GM19438 (cell line): ENCODE measurements at regions not wholly inside any gene's neighbourhood (a gene's known extent, or its start where the extent isn't known, plus 50 kb on each side); places are given as distances from the start of the nearest gene placed in this dataset.
"Not testable (repeated sequence)": the region's sequence is repeated elsewhere in the genome, so short reads cannot be mapped to it uniquely, and the experiment has no call there.

Experiments
- ATAC-seq: cut with Tn5 transposase; IDR thresholded peaks from one replicate; pipeline ENCODE4 v1.9.1; 2021; ENCODE audit warnings: low read depth; ENCODE audit not compliant: unreplicated experiment

- ATAC-seq, result no peak
These were observed 106.7 kb downstream of the FAM174A start for GRCh38 chr5:100641833-100642232.

GRCh38 chr5:100643473-100643872 is 108.3 kb downstream of the FAM174A start:
- ATAC-seq, result no peak

GRCh38 chr5:100644185-100644584 is 109.0 kb downstream of the FAM174A start:
- ATAC-seq, result no peak

GRCh38 chr5:100644776-100645175 is 109.6 kb downstream of the FAM174A start:
- no peak for ATAC-seq

GRCh38 chr5:100646011-100646410 is 110.8 kb downstream of the FAM174A start:
- no peak for ATAC-seq

- ATAC-seq, result no peak
These were observed 111.5 kb downstream of the FAM174A start for GRCh38 chr5:100646691-100647090.

- peak; percentile 71 for ATAC-seq
These were observed 112.5 kb downstream of the FAM174A start for GRCh38 chr5:100647461-100648230.

GRCh38 chr5:100654895-100655294 is 119.7 kb downstream of the FAM174A start:
- ATAC-seq, result no peak

- ATAC-seq, result not testable (repeated sequence)
These were observed 121.6 kb downstream of the FAM174A start for GRCh38 chr5:100656771-100657170.

GRCh38 chr5:100659080-100659795 is 124.1 kb downstream of the FAM174A start:
- ATAC-seq, result no peak

GRCh38 chr5:100664140-100664539 is 129.0 kb downstream of the FAM174A start:
- ATAC-seq, result no peak

- no peak for ATAC-seq
These were observed 132.0 kb downstream of the FAM174A start for GRCh38 chr5:100667161-100667630.

GRCh38 chr5:100668511-100668910 is 133.3 kb downstream of the FAM174A start:
- ATAC-seq, result no peak

- no peak for ATAC-seq
These were observed 141.8 kb downstream of the FAM174A start for GRCh38 chr5:100676817-100677631.

- no peak for ATAC-seq
These were observed 147.5 kb downstream of the FAM174A start for GRCh38 chr5:100682625-100683024.

- no peak for ATAC-seq
These were observed 148.7 kb downstream of the FAM174A start for GRCh38 chr5:100683881-100684280.

- ATAC-seq, result not testable (repeated sequence)
These were observed 149.9 kb downstream of the FAM174A start for GRCh38 chr5:100685122-100685521.

GRCh38 chr5:100688834-100689233 is 153.7 kb downstream of the FAM174A start:
- ATAC-seq, result not testable (repeated sequence)

GRCh38 chr5:100690036-100690560 is 154.9 kb downstream of the FAM174A start:
- ATAC-seq, result no peak

- no peak for ATAC-seq
These were observed 155.9 kb downstream of the FAM174A start for GRCh38 chr5:100691085-100691484.

GRCh38 chr5:100691548-100691947 is 156.4 kb downstream of the FAM174A start:
- ATAC-seq, result no peak
